Kidney (tissue), 13 donors: ENCODE measurements at regions not wholly inside any gene's neighbourhood (a gene's known extent, or its start where the extent isn't known, plus 50 kb on each side); places are given as distances from the start of the nearest gene placed in this dataset.

ENCODE experiments used
- DNase-seq, 5 donors: peaks; one replicate each; pipeline ENCODE4 v3.0.0-alpha.2; 2013 to 2020
- FAIRE-seq: peaks from 2 replicates; lab custom pipeline; 2012; peaks lifted over from hg19 to GRCh38; lab: Jason Lieb, UNC
- H3K27ac ChIP-seq, 2 donors: one replicate each; pipeline ENCODE4 v1.7.0; 2013; ENCODE audit warnings: low read depth in 2 of 2, low read length in 2 of 2, inconsistent platforms in 1 of 2
- H3K27me3 ChIP-seq: one replicate; pipeline ENCODE4 v1.7.1; 2013; ENCODE audit warnings: low read length, inconsistent platforms; ENCODE audit not compliant: control insufficient read depth, insufficient read depth
- H3K36me3 ChIP-seq, 3 donors: one replicate each; pipeline versions ENCODE4 v1.7.0 to v1.7.1; 2013; ENCODE audit warnings: low read length in 3 of 3, control low read depth in 1 of 3, inconsistent platforms in 1 of 3; ENCODE audit not compliant: insufficient read depth in 3 of 3, control insufficient read depth in 2 of 3
- H3K4me1 ChIP-seq, 3 donors: one replicate each; pipeline versions ENCODE4 v1.7.0 to v1.7.1; 2013; ENCODE audit warnings: low read length in 3 of 3, inconsistent platforms in 1 of 3, low read depth in 1 of 3; ENCODE audit not compliant: control insufficient read depth in 2 of 3, insufficient read depth in 2 of 3
- H3K4me3 ChIP-seq, 3 donors: one replicate each; pipeline versions ENCODE4 v1.7.0 to v1.8.1; 2013; ENCODE audit warnings: low read length in 3 of 3, control low read depth in 1 of 3, inconsistent platforms in 1 of 3
- H3K9ac ChIP-seq, 3 donors: one replicate each; pipeline versions ENCODE4 v1.7.0 to v1.7.1; 2013; ENCODE audit warnings: low read length in 3 of 3, control low read depth in 1 of 3, inconsistent platforms in 1 of 3
- H3K9me3 ChIP-seq, 3 donors: one replicate each; pipeline versions ENCODE4 v1.7.0 to v1.7.1; 2013; ENCODE audit warnings: low read length in 3 of 3, control low read depth in 1 of 3, inconsistent platforms in 1 of 3; ENCODE audit not compliant: control insufficient read depth in 2 of 3, insufficient read depth in 1 of 3
- CTCF ChIP-seq: IDR thresholded peaks from 3 replicates; pipeline ENCODE4 v1.5.1; 2012; ENCODE audit warnings: mild to moderate bottlenecking, moderate library complexity, borderline replicate concordance; ENCODE audit not compliant: insufficient read depth; ENCODE audit errors: extremely low read depth
- intact Hi-C: fragments of 100-400 bp; cut with DNase I; formaldehyde crosslinking; loops from one replicate; pipeline ENCODE4 v1.11.1; 2022
- donor health status: control.
- donor health status: control.
- donor health status: control.
- donor health status: control.
- donor health status: control.
- donor health status: DM: yes; HTN: yes; CAD: no.
- donor health status: Normal renal cell carcinoma (clear cell type).

DNA sequence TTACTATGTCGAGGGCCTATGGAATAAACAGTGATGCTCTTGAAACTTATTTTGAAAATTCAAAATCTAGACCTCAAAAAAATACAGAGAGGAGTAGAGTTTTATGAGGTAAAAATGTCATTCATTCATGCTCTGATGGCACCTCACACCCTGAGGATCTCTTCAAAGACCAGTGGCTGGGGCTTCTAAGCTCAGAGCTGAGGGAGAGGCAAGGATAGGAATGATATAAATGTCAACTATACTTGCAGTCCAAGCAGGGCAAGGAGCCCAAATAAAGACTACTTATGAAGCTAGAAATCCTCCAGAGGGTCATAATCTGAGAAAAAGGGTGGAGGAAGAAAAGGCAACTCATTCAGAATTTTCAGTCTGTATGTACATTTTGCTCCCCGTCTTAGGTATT, 136.7 kb upstream of the CARMIL1 start:
- no peaks in the 10 kb centered on the region for H3K36me3 ChIP-seq
- no peaks in the 10 kb centered on the region for H3K9me3 ChIP-seq
- H3K27ac ChIP-seq: no peak overlapping the region
- H3K9ac ChIP-seq: no peak overlapping the region
- FAIRE-seq (no peak), DNase-seq (no peak)
- intact Hi-C loops: no loop called here
- H3K4me1 ChIP-seq: no peaks in the 10 kb centered on the region
- H3K4me3 ChIP-seq: no peak overlapping the region
- no peak for TF ChIP-seq CTCF
- no peaks in the 10 kb centered on the region for H3K27me3 ChIP-seq

- DNase-seq (no peak), FAIRE-seq (no peak)
- intact Hi-C loops: no loop called here
- H3K36me3 ChIP-seq: no peaks in the 10 kb centered on the region
- H3K9me3 ChIP-seq: no peaks in the 10 kb centered on the region
- no peak overlapping the region for H3K4me3 ChIP-seq
- no peaks in the 10 kb centered on the region for H3K27me3 ChIP-seq
- TF ChIP-seq CTCF: no peak
- no peaks in the 10 kb centered on the region for H3K4me1 ChIP-seq
- H3K9ac ChIP-seq: no peak overlapping the region
- no peak overlapping the region for H3K27ac ChIP-seq
Measured at GRCh38 chr6:25144919-25145318, 134.3 kb upstream of the CARMIL1 start.

GRCh38 chr6:25147223-25147622, 132.0 kb upstream of the CARMIL1 start:
- TF ChIP-seq CTCF: no peak
- FAIRE-seq (no peak), DNase-seq (no peak)

GRCh38 chr6:25150031-25150430, 129.1 kb upstream of the CARMIL1 start:
- intact Hi-C loops: no loop called here
- Histone ChIP-seq H3K9ac (no peak overlapping the region), H3K36me3 (no peaks in the 10 kb centered on the region), H3K27me3 (no peaks in the 10 kb centered on the region), H3K27ac (no peak overlapping the region), H3K4me1 (no peaks in the 10 kb centered on the region), H3K9me3 (no peaks in the 10 kb centered on the region), H3K4me3 (no peak overlapping the region)
- FAIRE-seq: no peak
- TF ChIP-seq CTCF: no peak
- DNase-seq: no peak

More at GRCh38 chr6:25147223-25147622, 132.0 kb upstream of the CARMIL1 start:
- Histone ChIP-seq H3K36me3 (no peaks in the 10 kb centered on the region), H3K9me3 (no peaks in the 10 kb centered on the region), H3K27ac (no peak overlapping the region), H3K4me1 (no peaks in the 10 kb centered on the region), H3K4me3 (no peak overlapping the region), H3K27me3 (no peaks in the 10 kb centered on the region), H3K9ac (no peak overlapping the region)
- intact Hi-C loops: no loop called here
